ENCODE measurements at regions not wholly inside any gene's neighbourhood (a gene's known extent, or its start where the extent isn't known, plus 50 kb on each side); places are given as distances from the start of the nearest gene placed in this dataset.

GRCh38 chr4:180598281-180598680, 1644.9 kb upstream of the TENM3 start:
- no peak overlapping the region for H3K27ac ChIP-seq
- TF ChIP-seq CTCF (conservative IDR thresholded peaks at IDR 0.05) (no peak), ZFX (IDR thresholded peaks at IDR 0.05) (no peak)

- no peak for TF ChIP-seq CTCF (conservative IDR thresholded peaks at IDR 0.05)
- H3K27ac ChIP-seq = no peak overlapping the region
Observed at GRCh38 chr4:180603791-180604190, 1639.4 kb upstream of the TENM3 start.

GRCh38 chr4:180610324-180610723, 1632.9 kb upstream of the TENM3 start:
- TF ChIP-seq ZFX (IDR thresholded peaks at IDR 0.05) (no peak), CTCF (conservative IDR thresholded peaks at IDR 0.05) (no peak)
- no peak overlapping the region for H3K27ac ChIP-seq

- no peak overlapping the region for H3K27ac ChIP-seq
- TF ChIP-seq ZFX (IDR thresholded peaks at IDR 0.05) = no peak
- peak; percentile 20 for TF ChIP-seq CTCF (conservative IDR thresholded peaks at IDR 0.05)
Observed at GRCh38 chr4:180615746-180616145, 1627.5 kb upstream of the TENM3 start.

- no peak for TF ChIP-seq ZFX (IDR thresholded peaks at IDR 0.05)
- no peak for TF ChIP-seq CTCF (conservative IDR thresholded peaks at IDR 0.05)
- H3K27ac ChIP-seq = no peak overlapping the region
Observed at GRCh38 chr4:180617196-180617595, 1626.0 kb upstream of the TENM3 start.

GRCh38 chr4:180618396-180618795, 1624.8 kb upstream of the TENM3 start:
- TF ChIP-seq CTCF (conservative IDR thresholded peaks at IDR 0.05) (no peak), ZFX (IDR thresholded peaks at IDR 0.05) (no peak)
- H3K27ac ChIP-seq = no peak overlapping the region

- TF ChIP-seq CTCF (conservative IDR thresholded peaks at IDR 0.05) (no peak), ZFX (IDR thresholded peaks at IDR 0.05) (no peak)
Observed at GRCh38 chr4:180619440-180619839, 1623.8 kb upstream of the TENM3 start.

More at GRCh38 chr4:180619440-180619839, 1623.8 kb upstream of the TENM3 start:
- H3K27ac ChIP-seq = no peak overlapping the region

Measured in C4-2B (cell line).